AG10803 (cell line): ENCODE measurements at regions not wholly inside any gene's neighbourhood (a gene's known extent, or its start where the extent isn't known, plus 50 kb on each side); places are given as distances from the start of the nearest gene placed in this dataset.

Experiments used
- DNase-seq: peaks from one replicate; pipeline ENCODE4 v3.0.0; 2010; ENCODE audit warnings: low read depth
- H3K4me3 ChIP-seq: 2 replicates; pipeline ENCODE4 v1.5.1; 2011; ENCODE audit warnings: mild to moderate bottlenecking, low read length, control low read depth
- TF ChIP-seq, protein P1 (sequence below): conservative IDR thresholded peaks from 2 replicates; pipeline ENCODE4 v1.5.1; 2011; ENCODE audit warnings: mild to moderate bottlenecking, low read length, control low read depth, inconsistent platforms

DNA sequence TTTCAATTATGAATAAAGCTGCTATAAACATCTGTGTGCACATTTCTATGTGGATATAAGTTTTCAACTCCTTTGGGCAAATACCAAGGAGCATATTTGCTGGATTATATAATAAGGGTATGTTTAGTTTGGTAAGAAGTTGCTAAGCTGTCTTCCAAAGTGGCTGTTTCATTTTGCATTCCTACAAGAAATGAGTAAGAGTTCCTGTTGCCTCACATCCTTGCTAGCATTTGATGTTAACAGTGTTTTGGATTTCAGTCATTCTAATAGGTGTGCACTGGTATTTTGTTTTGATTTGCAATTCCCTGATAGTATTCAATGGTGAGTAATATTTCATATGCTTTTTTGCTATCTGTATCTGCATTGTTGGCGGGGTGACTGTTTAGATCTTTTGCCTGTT is 120.7 kb upstream of the MDFIC2 start:
- peak; percentile 42 for DNase-seq
- H3K4me3 ChIP-seq, result no peak overlapping the region
- TF ChIP-seq, protein P1, sequence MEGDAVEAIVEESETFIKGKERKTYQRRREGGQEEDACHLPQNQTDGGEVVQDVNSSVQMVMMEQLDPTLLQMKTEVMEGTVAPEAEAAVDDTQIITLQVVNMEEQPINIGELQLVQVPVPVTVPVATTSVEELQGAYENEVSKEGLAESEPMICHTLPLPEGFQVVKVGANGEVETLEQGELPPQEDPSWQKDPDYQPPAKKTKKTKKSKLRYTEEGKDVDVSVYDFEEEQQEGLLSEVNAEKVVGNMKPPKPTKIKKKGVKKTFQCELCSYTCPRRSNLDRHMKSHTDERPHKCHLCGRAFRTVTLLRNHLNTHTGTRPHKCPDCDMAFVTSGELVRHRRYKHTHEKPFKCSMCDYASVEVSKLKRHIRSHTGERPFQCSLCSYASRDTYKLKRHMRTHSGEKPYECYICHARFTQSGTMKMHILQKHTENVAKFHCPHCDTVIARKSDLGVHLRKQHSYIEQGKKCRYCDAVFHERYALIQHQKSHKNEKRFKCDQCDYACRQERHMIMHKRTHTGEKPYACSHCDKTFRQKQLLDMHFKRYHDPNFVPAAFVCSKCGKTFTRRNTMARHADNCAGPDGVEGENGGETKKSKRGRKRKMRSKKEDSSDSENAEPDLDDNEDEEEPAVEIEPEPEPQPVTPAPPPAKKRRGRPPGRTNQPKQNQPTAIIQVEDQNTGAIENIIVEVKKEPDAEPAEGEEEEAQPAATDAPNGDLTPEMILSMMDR, result no peak

DNA sequence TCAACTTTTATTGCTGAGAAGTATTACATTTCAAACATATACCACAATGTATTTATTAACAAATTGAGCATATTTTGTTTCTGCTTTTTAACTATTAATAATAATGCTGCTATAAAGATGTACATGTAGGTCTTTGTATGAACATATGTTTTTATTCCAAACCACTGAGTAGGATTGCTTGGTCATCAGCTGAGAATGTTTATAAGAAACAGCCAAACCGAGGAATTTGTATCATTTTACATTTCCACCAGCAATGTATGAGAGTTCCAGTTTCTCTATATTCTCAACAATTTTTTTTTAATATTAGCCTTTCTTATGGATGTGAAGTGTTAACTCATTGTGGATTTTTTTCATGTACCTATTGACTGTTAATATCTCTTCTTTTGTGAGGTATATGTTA is 119.5 kb upstream of the MDFIC2 start:
- DNase-seq, result no peak
- H3K4me3 ChIP-seq, result no peak overlapping the region
- TF ChIP-seq, protein P1, result no peak

DNA sequence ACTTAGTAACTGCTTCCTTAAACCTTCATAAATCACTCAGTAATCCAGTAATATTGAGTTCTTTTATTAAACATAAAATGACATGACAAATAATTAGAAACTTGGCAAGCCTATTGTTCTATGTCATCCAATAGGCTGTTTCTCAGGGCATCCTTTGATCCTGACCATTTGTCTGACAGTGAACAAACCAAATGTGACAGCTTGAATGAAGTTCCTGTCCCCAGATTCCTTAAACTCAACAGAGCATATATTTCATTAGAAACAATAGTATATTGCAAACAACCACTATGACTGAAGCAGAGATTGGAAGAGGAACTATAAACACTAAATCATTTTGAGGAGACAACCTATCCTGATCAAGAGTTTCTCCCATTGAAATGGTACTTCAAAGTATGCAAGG is 113.6 kb upstream of the MDFIC2 start:
- H3K4me3 ChIP-seq, result no peak overlapping the region
- no peak for DNase-seq
- TF ChIP-seq, protein P1, result no peak

- no peak overlapping the region for H3K4me3 ChIP-seq
- TF ChIP-seq, protein P1, result no peak
- no peak for DNase-seq
Measured at GRCh38 chr3:70421506-70421905, 109.1 kb upstream of the MDFIC2 start.

DNA sequence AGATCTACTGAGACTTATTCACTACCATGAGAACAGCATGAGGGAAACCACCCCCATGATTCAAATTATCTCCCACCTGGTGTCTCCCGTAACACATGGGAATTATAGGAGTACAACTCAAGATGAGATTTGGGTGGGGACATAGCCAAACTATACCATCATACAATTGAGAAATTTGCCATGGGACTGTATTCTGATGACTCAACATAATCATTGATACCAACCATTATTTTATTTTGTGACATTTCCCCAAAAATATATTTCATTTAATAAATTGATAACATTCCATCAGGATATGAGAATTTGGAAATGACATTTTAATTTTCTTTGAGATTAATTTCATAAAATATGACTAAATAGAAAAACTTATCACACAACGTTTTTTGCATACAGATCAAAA is 96.6 kb upstream of the MDFIC2 start:
- no peak for DNase-seq
- TF ChIP-seq, protein P1, result no peak
- H3K4me3 ChIP-seq, result no peak overlapping the region

DNA sequence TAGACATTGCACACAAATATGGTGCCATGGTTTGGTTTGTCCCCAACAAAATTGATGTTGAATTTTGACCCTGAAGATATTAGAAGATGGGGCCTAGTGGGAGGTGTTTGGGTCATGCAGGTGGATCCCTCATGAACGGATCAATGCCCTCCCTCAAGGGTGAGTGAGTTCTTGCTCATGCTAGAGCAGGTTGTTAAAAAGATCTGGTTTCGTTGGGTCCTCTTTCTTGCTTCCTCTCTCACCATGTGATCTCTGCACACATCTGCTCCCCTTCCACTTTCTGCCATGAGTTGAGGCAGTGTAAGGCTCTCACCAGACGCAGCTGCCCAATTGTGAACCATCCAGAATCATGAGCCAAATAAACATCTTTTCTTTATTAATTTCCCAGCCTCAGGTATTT is 87.8 kb upstream of the MDFIC2 start:
- TF ChIP-seq, protein P1, result no peak
- DNase-seq, result no peak
- no peak overlapping the region for H3K4me3 ChIP-seq

GRCh38 chr3:70393881-70394612 is 81.6 kb upstream of the MDFIC2 start:
- DNase-seq, result no peak
- TF ChIP-seq, protein P1, result no peak
- H3K4me3 ChIP-seq, result no peak overlapping the region
